OCI-LY1 (cell line): ENCODE measurements at regions not wholly inside any gene's neighbourhood (a gene's known extent, or its start where the extent isn't known, plus 50 kb on each side); places are given as distances from the start of the nearest gene placed in this dataset.

Experiments used
- CTCF ChIP-seq: fragments of 200-600 bp; sonication (generic), shearing (Covaris generic); IDR thresholded peaks from 2 replicates; pipeline ENCODE4 v1.5.1; 2017; ENCODE audit warnings: mild to moderate bottlenecking, antibody characterized with exemption, low read length, moderate library complexity, mixed read lengths
- EZH2 ChIP-seq: fragments of 200-600 bp; sonication (generic), shearing (Covaris generic); IDR thresholded peaks from 2 replicates; pipeline ENCODE4 v1.8.0; 2017; ENCODE audit warnings: borderline replicate concordance, mixed run types, mild to moderate bottlenecking, antibody characterized with exemption, low read length, moderate library complexity, mixed read lengths

- TF ChIP-seq CTCF (no peak), EZH2 (no peak)
Measured at GRCh38 chr4:64747919-64748715, 338.9 kb upstream of the TECRL start.
